ENCODE measurements at regions not wholly inside any gene's neighbourhood (a gene's known extent, or its start where the extent isn't known, plus 50 kb on each side); places are given as distances from the start of the nearest gene placed in this dataset.

- no peak for TF ChIP-seq CTCF (IDR thresholded peaks at IDR 0.05; ENCODE audit: poor library complexity)
- TF ChIP-seq EZH2phosphoT487 (IDR thresholded peaks at IDR 0.05; ENCODE audit: low read depth, severe bottlenecking, unreplicated experiment) = no peak
Observed at GRCh38 chr13:26486550-26486949, 70.9 kb upstream of the WASF3 start.
